ENCODE measurements at regions not wholly inside any gene's neighbourhood (a gene's known extent, or its start where the extent isn't known, plus 50 kb on each side); places are given as distances from the start of the nearest gene placed in this dataset.

DNA sequence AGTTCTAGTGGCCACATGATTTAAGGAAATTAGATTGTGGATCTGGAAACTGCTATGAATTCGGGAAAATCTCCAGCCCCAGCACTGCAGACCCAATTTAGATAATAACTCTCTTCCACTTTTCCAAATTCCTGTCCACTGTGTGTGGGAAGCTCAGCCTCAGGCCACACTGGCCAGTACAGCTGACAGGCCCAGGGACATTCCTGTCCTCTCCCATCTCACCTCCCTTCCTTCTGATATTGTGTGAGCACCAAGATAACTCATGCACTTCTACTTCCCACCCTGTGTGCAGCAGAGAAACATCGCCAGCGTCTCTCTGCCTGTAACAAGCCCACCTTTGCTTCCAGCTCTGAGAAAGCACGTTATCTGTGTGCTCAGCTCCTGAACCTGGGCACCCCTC lies 145.1 kb upstream of the RREB1 start:
- TF ChIP-seq, protein P1, sequence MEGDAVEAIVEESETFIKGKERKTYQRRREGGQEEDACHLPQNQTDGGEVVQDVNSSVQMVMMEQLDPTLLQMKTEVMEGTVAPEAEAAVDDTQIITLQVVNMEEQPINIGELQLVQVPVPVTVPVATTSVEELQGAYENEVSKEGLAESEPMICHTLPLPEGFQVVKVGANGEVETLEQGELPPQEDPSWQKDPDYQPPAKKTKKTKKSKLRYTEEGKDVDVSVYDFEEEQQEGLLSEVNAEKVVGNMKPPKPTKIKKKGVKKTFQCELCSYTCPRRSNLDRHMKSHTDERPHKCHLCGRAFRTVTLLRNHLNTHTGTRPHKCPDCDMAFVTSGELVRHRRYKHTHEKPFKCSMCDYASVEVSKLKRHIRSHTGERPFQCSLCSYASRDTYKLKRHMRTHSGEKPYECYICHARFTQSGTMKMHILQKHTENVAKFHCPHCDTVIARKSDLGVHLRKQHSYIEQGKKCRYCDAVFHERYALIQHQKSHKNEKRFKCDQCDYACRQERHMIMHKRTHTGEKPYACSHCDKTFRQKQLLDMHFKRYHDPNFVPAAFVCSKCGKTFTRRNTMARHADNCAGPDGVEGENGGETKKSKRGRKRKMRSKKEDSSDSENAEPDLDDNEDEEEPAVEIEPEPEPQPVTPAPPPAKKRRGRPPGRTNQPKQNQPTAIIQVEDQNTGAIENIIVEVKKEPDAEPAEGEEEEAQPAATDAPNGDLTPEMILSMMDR (IDR thresholded peaks at IDR 0.05; ENCODE audit: poor library complexity): no peak
- TF ChIP-seq EZH2 (IDR thresholded peaks at IDR 0.05; ENCODE audit: borderline replicate concordance): no peak
- TF ChIP-seq EZH2phosphoT487 (IDR thresholded peaks at IDR 0.05; ENCODE audit: low read depth, severe bottlenecking, unreplicated experiment): no peak
